ENCODE measurements at regions not wholly inside any gene's neighbourhood (a gene's known extent, or its start where the extent isn't known, plus 50 kb on each side); places are given as distances from the start of the nearest gene placed in this dataset.

DNA sequence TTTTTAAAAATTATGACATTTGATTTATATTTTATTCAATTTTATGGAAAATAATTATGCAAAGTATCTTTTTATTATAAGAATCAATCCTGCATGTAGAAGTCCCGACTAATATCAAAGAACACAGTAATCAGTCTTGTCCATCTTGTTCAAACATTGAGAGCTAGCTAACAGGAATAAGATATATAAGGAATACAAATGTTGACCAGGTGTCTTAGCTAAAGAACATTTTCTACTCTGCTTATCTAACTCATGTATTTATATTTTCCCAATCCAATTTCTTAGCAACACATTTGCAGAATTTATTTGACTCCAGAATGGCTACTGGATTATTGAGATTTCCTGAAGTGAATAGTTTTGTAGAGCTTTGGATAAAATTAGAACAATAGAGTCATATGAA lies 61.5 kb upstream of the NR3C2 start:
- H3K9me3 ChIP-seq: no peaks in the 10 kb centered on the region
- TF ChIP-seq CTCF (IDR thresholded peaks at IDR 0.05 in 4 of 5, conservative IDR thresholded peaks at IDR 0.05 in 1 of 5) (no peak), POLR2A (IDR thresholded peaks at IDR 0.05) (no peak)
- DNase-seq (no peak), ATAC-seq (no peak)
- no peak overlapping the region for H3K4me3 ChIP-seq
- H3K27me3 ChIP-seq: no peaks in the 10 kb centered on the region
- in situ Hi-C loops (cut with MboI; ENCODE audit: low sequenced_read_pairs in 4 of 4): no loop called here
- no peak overlapping the region for H3K27ac ChIP-seq
- intact Hi-C loops (cut with DNase I; ENCODE audit: low total_unique reads): no loop called here
- no peaks in the 10 kb centered on the region for H3K36me3 ChIP-seq
- no peaks in the 10 kb centered on the region for H3K4me1 ChIP-seq

DNA sequence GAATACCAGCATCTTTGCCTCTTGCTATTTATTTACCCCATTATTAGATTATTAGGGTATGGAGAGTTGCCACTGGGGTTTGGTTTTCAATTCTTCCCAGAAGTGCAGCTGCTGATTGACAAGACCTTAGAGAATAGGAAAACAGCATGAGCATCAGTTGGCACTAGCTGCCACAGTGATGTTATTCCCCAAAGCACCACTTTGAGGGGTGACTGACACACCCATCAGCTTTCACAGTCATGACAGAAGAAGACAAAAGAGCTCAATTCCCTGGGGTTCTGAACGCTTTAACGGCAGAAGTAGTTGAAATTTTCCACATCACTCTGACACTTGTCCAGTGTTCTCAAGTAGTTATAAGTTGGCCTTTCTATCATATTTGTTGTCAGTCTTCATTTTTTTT lies 55.0 kb upstream of the NR3C2 start:
- Histone ChIP-seq H3K27ac (no peak overlapping the region), H3K27me3 (no peaks in the 10 kb centered on the region), H3K36me3 (no peaks in the 10 kb centered on the region), H3K4me3 (no peak overlapping the region), H3K4me1 (no peaks in the 10 kb centered on the region), H3K9me3 (no peaks in the 10 kb centered on the region)
- DNase-seq (no peak), ATAC-seq (no peak)
- TF ChIP-seq POLR2A (IDR thresholded peaks at IDR 0.05): no peak
- no peak for TF ChIP-seq CTCF (IDR thresholded peaks at IDR 0.05 in 4 of 5, conservative IDR thresholded peaks at IDR 0.05 in 1 of 5)
- intact Hi-C loops (cut with DNase I; ENCODE audit: low total_unique reads) (no loop called here), in situ Hi-C loops (cut with MboI; ENCODE audit: low sequenced_read_pairs in 4 of 4) (no loop called here)

DNA sequence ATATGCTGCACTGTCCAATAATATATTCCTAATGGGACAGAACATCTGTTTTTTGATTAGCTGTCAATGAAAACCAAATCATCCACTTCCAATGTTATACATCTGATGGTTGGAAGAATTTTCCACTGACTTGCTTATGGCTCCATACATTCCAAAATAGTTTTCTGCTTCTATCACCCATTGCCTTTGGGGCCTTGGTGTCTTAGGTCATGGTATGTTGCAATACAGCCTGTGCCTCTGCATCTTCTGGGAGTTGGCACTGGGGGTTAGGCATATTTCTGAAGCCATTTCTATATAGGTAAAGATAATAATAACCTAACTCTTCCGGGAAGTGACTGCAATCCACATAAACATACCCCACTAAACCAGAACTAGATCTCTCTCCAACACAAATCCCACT lies 53.2 kb upstream of the NR3C2 start:
- Histone ChIP-seq H3K27me3 (no peaks in the 10 kb centered on the region), H3K27ac (no peak overlapping the region), H3K36me3 (no peaks in the 10 kb centered on the region), H3K4me3 (no peak overlapping the region), H3K4me1 (no peaks in the 10 kb centered on the region), H3K9me3 (no peaks in the 10 kb centered on the region)
- DNase-seq: no peak
- intact Hi-C loops (cut with DNase I; ENCODE audit: low total_unique reads) (no loop called here), in situ Hi-C loops (cut with MboI; ENCODE audit: low sequenced_read_pairs in 4 of 4) (no loop called here)
- TF ChIP-seq CTCF (IDR thresholded peaks at IDR 0.05 in 4 of 5, conservative IDR thresholded peaks at IDR 0.05 in 1 of 5) (no peak), POLR2A (IDR thresholded peaks at IDR 0.05) (no peak)
- ATAC-seq: no peak

Measured in gastrocnemius medialis (tissue), 4 donors.